T-helper 2 cell treated with Interferon-gamma antibody and Interleukin-4, amounts not matched to agents 5 μg/mL and 100 μg/mL, for 36 hours (primary cell): ENCODE measurements at regions not wholly inside any gene's neighbourhood (a gene's known extent, or its start where the extent isn't known, plus 50 kb on each side); places are given as distances from the start of the nearest gene placed in this dataset.

ENCODE experiments used
- DNase-seq: peaks from one replicate; pipeline ENCODE4 v3.0.0; 2021; ENCODE audit warnings: low spot score
- H3K27ac Mint-ChIP-seq: one replicate; pipeline ENCODE4 v1.8.0; 2021; ENCODE audit warnings: mild to moderate bottlenecking, mixed read lengths
- H3K27me3 Mint-ChIP-seq: one replicate; pipeline ENCODE4 v1.8.0; 2021; ENCODE audit warnings: low read depth, mixed read lengths
- H3K36me3 Mint-ChIP-seq: one replicate; pipeline ENCODE4 v1.8.0; 2021; ENCODE audit warnings: low read depth, mixed read lengths
- H3K4me1 Mint-ChIP-seq: one replicate; pipeline ENCODE4 v1.8.0; 2021; ENCODE audit warnings: low read depth, mixed read lengths
- H3K4me3 Mint-ChIP-seq: one replicate; pipeline ENCODE4 v1.8.0; 2022; ENCODE audit warnings: mild to moderate bottlenecking, moderate library complexity, mixed read lengths
- H3K9me3 Mint-ChIP-seq: one replicate; pipeline ENCODE4 v1.8.0; 2021; ENCODE audit warnings: mixed read lengths

DNA sequence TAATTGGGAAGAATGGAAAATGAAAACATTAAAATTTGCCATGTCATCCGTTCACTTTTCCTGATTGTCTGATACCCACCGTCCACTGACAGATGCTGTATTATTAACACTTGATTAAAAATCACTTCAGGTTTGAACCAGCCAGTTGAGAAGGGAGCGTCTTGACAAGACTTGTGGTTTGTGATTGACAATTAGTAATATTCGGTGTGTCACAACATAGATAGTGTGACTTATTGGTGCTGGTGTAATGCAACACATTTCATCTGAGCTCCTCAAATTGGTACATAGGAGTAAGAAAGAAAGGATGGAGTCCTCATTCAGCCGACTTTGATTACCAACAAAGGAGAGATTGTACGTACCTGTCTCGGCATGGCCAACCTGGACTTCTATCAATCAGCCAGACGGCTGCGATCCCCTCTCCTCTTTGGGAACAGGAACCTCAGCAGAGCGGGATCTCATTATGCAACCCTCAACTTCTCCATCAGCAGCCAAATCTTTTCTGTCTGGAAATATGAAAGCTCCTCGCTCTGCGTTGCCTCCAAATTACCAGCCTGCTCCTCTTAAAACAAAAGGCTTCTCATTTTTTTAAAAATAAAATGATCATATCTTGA, 211.7 kb upstream of the MVB12B start:
- Mint-ChIP-seq H3K4me3 (no peak overlapping the region), H3K27ac (no peak overlapping the region), H3K36me3 (no peaks in the 10 kb centered on the region), H3K27me3 (peaks cover 3% of the 10 kb centered on the region), H3K4me1 (no peaks in the 10 kb centered on the region), H3K9me3 (no peaks in the 10 kb centered on the region)
- DNase-seq: no peak

DNA sequence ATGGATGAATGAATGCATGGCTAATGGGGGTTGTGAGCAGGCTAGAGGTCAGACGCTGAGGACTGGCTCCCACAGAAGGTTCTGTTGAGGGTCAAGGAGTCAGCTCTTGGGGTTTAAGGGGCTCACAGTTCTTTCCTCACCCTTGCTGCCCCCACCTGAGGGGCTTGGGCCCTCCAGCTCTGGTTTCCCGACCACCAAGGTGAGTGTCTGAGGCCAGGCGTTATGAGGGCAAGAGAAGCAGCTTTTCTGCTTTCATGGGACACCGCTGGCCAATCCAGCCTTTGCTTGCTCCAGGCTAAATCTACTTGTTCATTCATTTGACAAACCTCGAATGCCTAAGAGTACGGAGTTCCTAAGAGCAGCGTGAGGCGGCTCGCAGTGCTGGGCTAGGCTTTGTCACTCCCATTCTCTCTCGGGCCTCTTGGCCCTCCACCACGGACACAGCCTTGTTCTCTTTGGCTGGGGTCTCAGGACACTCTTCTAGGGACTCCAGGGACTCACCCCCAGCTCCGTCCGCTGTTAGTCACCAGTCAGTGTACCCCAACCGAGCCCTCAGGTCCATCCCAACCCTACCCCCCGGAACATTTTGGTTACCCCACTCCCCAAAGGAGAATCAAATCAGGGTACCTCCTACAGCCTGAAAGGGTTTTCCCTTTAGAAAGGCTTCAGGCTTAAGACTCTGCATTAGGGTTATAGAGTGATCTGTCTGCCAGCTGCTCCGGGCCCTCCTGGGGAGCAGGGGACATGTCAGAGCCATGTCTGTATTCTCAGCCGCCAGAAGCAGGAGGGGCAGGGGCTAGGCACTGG, 210.1 kb upstream of the MVB12B start:
- no peaks in the 10 kb centered on the region for H3K36me3 Mint-ChIP-seq
- peaks cover 4% of the 10 kb centered on the region for H3K27me3 Mint-ChIP-seq
- H3K9me3 Mint-ChIP-seq: no peaks in the 10 kb centered on the region
- DNase-seq: no peak
- no peaks in the 10 kb centered on the region for H3K4me1 Mint-ChIP-seq
- H3K4me3 Mint-ChIP-seq: no peak overlapping the region
- H3K27ac Mint-ChIP-seq: no peak overlapping the region

DNA sequence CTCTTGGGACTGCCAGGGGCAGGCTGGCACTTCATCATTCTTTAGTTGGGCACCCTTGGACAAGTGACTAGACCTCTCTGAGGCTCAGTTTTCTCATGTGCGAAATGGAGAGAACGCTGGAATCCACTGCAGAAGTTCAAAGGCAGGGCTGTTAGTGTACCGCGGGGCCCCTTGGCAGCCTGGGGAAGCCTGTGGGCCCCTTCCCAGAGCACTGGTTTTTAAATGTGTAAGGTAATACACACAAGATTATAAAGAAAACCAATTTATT, 209.5 kb upstream of the MVB12B start:
- Mint-ChIP-seq H3K9me3 (no peaks in the 10 kb centered on the region), H3K4me1 (no peaks in the 10 kb centered on the region), H3K4me3 (no peak overlapping the region), H3K27me3 (peaks cover 4% of the 10 kb centered on the region), H3K36me3 (no peaks in the 10 kb centered on the region), H3K27ac (no peak overlapping the region)
- no peak for DNase-seq

DNA sequence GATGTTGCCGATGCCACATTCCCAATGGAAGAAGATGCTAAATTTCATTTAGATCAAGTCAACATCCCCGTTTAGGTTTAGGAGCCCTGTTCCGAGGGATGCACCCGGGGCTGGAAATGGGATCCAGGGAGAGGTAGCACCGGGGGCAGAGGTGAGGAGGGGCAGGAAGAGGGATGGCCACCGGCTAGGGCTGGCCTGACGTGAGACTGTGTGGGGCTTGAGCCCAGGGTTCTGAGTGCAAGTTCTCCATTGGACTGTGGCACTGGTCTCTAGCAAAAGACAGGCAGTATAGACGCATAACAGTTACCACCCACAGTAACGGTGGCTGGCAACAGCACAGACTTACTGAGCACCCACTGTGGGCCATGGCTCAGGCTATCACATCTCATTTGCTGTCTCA, 209.0 kb upstream of the MVB12B start:
- H3K27me3 Mint-ChIP-seq: peaks cover 4% of the 10 kb centered on the region
- H3K27ac Mint-ChIP-seq: no peak overlapping the region
- no peaks in the 10 kb centered on the region for H3K9me3 Mint-ChIP-seq
- no peak overlapping the region for H3K4me3 Mint-ChIP-seq
- no peaks in the 10 kb centered on the region for H3K36me3 Mint-ChIP-seq
- no peak for DNase-seq
- no peaks in the 10 kb centered on the region for H3K4me1 Mint-ChIP-seq

DNA sequence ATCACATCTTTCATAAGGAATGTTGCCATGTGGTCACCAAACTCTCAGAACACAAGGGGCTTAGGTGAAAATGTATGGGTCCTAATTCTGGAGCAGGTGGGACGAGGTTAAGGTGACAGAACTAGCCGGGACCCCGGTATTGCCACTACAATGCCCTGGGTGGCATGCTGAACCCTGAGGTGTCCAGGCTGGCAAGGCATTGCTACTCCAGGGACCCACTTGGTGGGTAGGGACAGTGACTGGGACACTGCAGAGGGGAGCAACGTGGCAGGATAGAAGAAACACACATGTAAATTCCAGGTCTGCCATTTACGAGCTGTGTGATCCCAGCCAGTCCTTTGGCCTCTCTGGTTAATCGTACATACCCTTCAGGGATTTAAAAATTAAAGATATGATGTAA, 206.9 kb upstream of the MVB12B start:
- peaks cover 2% of the 10 kb centered on the region for H3K27me3 Mint-ChIP-seq
- no peaks in the 10 kb centered on the region for H3K36me3 Mint-ChIP-seq
- H3K4me1 Mint-ChIP-seq: no peaks in the 10 kb centered on the region
- no peak overlapping the region for H3K27ac Mint-ChIP-seq
- no peak overlapping the region for H3K4me3 Mint-ChIP-seq
- DNase-seq: no peak
- no peaks in the 10 kb centered on the region for H3K9me3 Mint-ChIP-seq

DNA sequence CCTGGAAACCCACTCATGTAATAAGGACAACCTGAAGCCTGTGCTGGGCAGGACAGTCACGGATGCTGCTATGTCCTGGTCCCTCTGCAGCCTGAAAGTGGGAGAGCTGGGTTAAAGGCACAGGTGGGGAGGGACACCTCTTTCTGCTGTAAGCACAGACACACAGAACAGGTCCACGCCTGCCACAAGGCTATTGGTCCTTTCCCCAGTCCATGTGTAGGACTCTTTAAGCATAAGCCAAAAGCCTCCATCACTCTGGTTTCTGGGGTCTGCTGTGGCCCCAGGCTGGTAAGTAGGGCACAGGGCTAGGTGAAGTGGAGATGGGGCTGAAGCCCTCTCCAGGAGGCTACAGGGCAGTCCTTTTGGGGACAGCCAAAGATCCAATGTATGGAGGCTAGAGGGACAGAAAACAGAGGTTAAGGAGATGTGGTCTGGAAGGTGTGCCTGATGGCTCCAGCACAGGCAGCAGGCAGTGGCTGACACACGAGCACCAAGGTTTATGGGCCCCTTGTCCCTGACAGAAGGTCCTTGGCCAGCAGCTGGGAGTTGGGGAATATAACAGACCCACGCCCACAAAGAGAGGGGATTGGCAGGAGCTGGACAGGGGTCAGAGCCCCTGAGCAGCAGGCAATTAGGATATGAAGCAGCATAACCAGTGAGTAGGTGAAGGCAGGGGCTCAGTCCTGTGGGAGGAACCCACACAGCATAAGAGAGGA, 203.6 kb upstream of the MVB12B start:
- Mint-ChIP-seq H3K27me3 (peaks cover 2% of the 10 kb centered on the region), H3K4me3 (no peak overlapping the region), H3K4me1 (no peaks in the 10 kb centered on the region), H3K36me3 (no peaks in the 10 kb centered on the region), H3K27ac (no peak overlapping the region), H3K9me3 (no peaks in the 10 kb centered on the region)
- DNase-seq: no peak

DNA sequence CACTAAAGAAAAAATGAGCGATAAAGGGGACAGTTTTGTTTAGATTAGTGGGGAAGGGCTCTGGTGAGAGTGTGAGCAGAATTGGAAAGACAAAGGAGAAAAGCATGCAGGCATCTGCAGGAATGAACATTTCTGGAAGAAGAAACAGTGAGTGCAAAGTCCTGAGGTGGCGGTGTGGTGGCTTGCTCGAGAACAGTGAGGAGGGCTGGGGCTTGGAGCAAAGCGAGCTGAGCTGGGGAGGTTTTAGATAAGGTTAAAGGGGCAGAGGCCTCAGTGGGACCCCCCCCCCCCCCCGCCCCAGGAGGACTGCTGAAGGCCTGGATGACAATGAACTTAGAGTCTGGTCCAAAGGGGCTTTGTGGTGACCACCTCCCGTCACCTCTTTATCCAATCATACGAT, 202.7 kb upstream of the MVB12B start:
- Mint-ChIP-seq H3K36me3 (no peaks in the 10 kb centered on the region), H3K27me3 (peaks cover 2% of the 10 kb centered on the region), H3K9me3 (no peaks in the 10 kb centered on the region), H3K4me3 (no peak overlapping the region), H3K4me1 (no peaks in the 10 kb centered on the region), H3K27ac (no peak overlapping the region)
- DNase-seq: no peak

DNA sequence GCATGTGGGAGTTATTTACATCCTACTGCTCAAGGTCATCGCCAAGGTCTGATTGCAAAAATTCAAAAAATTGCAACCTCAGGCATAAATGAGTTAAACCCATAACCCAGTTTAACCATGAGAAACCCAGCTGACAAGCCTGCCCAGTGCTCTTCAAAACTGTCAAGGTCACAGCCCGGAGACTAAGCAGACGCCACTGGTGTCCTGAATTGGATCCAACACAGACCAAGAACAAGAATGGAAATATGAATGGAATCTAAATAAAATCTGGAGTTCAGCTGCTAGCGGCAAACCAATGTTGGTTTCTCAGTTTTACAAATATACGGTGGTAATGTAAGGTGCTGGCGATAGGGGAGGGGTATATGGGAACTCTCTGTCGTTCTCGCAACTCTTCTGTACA, 201.5 kb upstream of the MVB12B start:
- no peak overlapping the region for H3K4me3 Mint-ChIP-seq
- no peak for DNase-seq

DNA sequence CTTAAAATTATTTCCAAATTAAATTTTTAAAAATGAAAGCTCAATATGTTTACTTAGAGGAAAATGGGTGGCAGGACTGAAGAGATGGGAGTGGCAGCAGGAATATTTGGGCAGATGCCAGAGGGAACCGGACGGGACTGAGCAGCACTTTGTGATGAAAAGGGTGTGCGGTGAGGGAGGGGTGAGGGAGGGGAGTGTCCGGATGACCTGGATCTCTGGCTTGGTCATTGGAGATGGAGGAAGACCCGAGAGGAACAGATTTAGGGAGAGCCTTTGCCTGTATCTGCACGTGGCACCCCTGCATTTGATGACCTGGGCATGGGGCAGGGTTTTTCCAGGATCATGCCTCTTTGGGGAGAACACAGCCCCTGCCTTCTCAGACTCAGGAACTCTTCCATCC, 201.1 kb upstream of the MVB12B start:
- Mint-ChIP-seq H3K36me3 (no peaks in the 10 kb centered on the region), H3K4me3 (no peak overlapping the region), H3K27ac (no peak overlapping the region), H3K9me3 (no peaks in the 10 kb centered on the region), H3K4me1 (no peaks in the 10 kb centered on the region), H3K27me3 (no peaks in the 10 kb centered on the region)
- no peak for DNase-seq

More for the DNA sequence above, 201.5 kb upstream of the MVB12B start:
- Mint-ChIP-seq H3K4me1 (no peaks in the 10 kb centered on the region), H3K36me3 (no peaks in the 10 kb centered on the region), H3K9me3 (no peaks in the 10 kb centered on the region), H3K27me3 (no peaks in the 10 kb centered on the region), H3K27ac (no peak overlapping the region)

DNA sequence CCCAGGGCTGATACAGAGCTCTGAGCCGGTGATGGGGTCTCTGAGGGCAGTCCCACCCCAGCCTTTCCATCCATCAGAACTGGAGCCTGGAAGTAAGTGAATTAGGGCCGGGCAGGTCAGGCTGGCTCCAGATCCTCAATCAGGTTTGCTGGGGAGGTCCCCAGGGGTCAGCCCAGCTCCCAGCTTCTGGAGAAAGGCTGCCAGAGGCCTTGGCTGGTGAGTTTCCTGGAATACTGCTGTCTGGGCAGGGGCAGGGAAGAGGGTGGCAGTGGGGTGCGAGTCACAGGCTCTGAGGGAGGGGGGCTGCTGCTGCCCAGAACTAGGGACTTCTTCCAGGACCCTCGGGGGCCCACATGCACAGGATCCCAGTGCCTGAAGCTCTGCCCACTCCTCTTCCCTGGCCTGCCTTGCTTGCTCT, 200.6 kb upstream of the MVB12B start:
- no peaks in the 10 kb centered on the region for H3K9me3 Mint-ChIP-seq
- DNase-seq: no peak
- no peak overlapping the region for H3K27ac Mint-ChIP-seq
- no peaks in the 10 kb centered on the region for H3K36me3 Mint-ChIP-seq
- H3K4me3 Mint-ChIP-seq: no peak overlapping the region
- no peaks in the 10 kb centered on the region for H3K4me1 Mint-ChIP-seq
- H3K27me3 Mint-ChIP-seq: no peaks in the 10 kb centered on the region

DNA sequence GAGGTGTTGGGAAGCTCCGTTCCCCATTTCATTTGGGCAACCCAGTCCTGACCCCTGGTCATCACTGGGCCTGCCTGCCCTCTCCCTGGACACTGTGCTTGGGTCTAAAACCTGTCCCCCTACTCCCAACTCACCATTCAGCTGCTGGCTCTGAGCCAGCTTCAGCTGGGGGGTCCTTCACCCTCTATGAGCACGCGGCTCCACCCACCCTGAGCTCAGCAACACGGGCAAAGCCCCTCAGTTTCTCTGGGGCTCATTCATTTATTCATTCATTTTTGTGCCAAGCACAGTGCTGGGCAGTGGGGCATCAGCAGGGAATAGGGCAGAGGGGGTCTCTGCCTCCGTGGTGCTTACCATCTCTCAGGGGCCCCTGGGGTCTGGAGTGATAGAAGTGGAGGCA, 199.8 kb upstream of the MVB12B start:
- no peak overlapping the region for H3K4me3 Mint-ChIP-seq
- no peak overlapping the region for H3K27ac Mint-ChIP-seq
- DNase-seq: no peak
- H3K9me3 Mint-ChIP-seq: no peaks in the 10 kb centered on the region
- no peaks in the 10 kb centered on the region for H3K27me3 Mint-ChIP-seq
- H3K4me1 Mint-ChIP-seq: no peaks in the 10 kb centered on the region
- no peaks in the 10 kb centered on the region for H3K36me3 Mint-ChIP-seq

DNA sequence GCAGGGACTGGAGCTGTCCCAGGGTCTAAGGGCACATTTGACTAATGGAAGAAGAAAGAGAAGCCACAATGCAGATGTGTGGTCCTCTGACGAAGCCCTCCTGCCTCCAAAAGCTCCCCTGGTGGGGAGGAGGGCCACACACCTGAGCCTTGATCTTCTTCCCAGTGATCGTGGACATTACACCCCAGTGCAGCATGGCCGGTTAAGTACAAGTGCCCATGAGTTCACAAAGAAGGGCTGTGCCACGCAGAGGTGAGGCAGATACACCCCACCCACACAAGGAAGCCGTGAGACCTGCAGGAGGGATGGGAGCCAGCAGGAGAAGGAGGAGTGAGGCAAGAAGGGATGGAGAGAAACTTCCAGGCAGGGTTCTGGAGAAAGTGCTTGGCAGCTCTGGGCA, 199.0 kb upstream of the MVB12B start:
- no peak for DNase-seq
- Mint-ChIP-seq H3K36me3 (no peaks in the 10 kb centered on the region), H3K27ac (no peak overlapping the region), H3K27me3 (no peaks in the 10 kb centered on the region), H3K4me1 (no peaks in the 10 kb centered on the region), H3K4me3 (no peak overlapping the region), H3K9me3 (no peaks in the 10 kb centered on the region)

DNA sequence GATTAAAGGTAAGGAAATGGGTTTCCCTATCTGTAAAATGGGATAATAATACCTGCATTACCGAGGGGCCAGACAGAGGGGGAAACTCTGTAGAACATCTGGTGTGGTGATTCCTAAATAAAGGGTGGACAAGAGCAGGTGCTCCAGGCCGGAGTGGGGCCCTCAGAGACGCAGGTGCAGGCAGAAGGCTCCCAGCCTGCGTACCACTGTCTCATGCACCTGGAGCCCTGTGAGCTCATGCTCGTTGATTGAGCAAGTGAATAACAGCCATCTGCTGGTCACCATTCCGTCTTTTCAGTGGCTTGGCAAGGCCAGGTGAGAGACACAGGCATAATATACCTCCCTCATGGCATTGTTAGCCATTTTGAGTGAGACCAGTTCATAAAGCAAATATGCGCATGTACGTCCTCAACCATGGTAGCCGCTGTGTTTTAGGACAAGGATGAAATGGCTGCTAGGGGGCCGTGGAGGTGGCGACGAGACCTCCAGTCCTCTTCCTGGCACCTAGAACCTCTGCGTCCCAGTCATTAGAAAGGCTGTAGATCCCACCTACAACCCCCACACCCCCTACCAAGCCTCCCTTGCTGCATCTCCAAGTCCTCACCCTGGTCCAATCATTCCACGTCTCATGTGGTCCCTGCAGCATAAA, 198.0 kb upstream of the MVB12B start:
- H3K36me3 Mint-ChIP-seq: no peaks in the 10 kb centered on the region
- DNase-seq: no peak
- no peaks in the 10 kb centered on the region for H3K9me3 Mint-ChIP-seq
- H3K4me3 Mint-ChIP-seq: no peak overlapping the region
- no peaks in the 10 kb centered on the region for H3K4me1 Mint-ChIP-seq
- no peak overlapping the region for H3K27ac Mint-ChIP-seq
- H3K27me3 Mint-ChIP-seq: no peaks in the 10 kb centered on the region
